HG02870 (cell line): ENCODE measurements at regions not wholly inside any gene's neighbourhood (a gene's known extent, or its start where the extent isn't known, plus 50 kb on each side); places are given as distances from the start of the nearest gene placed in this dataset.
"Not testable (repeated sequence)": the region's sequence is repeated elsewhere in the genome, so short reads cannot be mapped to it uniquely, and the experiment has no call there.

ENCODE experiments used
- ATAC-seq: cut with Tn5 transposase; IDR thresholded peaks from one replicate; pipeline ENCODE4 v1.9.1; 2021; ENCODE audit warnings: mild to moderate bottlenecking, moderate library complexity; ENCODE audit not compliant: unreplicated experiment

GRCh38 chr9:82757924-82758323 lies 305.0 kb downstream of the RASEF start:
- no peak for ATAC-seq

DNA sequence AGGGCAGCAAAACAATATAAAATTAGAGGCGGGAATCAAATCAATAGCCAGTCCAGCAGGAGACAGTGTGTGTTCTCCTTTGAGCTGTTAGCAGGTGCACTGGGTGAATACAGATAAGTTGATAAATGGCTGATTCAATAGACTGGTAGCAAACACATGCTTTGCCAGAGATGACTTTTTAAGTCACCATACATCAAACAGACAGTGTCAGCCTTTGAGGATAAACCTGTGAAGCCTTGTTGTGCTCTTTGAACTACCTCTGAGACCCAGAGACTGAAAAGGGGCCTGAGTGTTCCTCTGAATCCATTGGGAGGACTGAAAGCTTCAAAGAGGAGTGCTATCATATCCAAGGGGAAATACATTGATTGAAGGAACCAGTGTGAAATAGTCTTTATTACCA lies 301.9 kb downstream of the RASEF start:
- ATAC-seq: no peak

DNA sequence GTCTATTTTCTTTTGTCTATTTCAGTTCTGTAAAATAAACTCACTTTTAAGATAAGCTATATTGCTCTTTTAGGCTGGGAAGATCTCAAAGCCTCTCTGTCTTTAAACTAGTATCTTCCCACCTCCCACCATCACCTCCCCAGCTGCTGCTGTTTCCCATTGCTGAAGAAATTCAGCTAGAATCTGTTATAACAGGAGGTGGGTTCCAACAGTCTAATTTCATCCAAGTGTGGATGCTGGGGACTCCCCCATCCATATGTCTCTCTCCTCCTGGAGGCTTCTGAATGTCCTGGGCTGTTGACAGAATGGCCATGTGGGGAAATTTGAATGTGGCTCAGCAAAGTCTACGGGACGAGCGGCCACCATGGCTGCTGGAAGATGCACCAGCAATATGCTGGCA lies 301.0 kb downstream of the RASEF start:
- ATAC-seq: no peak

- no peak for ATAC-seq
These were observed 299.3 kb downstream of the RASEF start for GRCh38 chr9:82763656-82764055.

GRCh38 chr9:82764061-82764668 lies 298.8 kb downstream of the RASEF start:
- ATAC-seq: no peak

- not testable (repeated sequence) for ATAC-seq
These were observed 288.2 kb downstream of the RASEF start for GRCh38 chr9:82774707-82775231.

DNA sequence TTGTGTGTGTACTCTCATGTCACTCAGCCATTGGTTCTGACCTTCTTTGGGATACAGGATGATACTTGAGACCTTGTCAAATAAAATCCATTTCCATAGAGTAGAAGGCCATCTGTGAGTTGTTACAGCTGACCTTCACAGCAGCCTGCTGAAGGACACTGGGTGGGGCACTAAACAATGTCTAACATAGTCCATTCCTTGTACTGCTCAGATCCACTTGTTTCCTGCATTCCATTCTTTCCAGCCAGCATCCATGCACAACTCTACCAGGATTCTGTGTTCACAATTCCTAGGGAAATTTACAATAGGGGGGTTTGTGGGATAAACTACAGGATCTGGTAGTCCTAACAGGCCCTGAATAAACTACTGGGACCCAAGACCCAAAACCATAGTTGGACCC lies 286.4 kb downstream of the RASEF start:
- no peak for ATAC-seq

- no peak for ATAC-seq
These were observed 285.6 kb downstream of the RASEF start for GRCh38 chr9:82777366-82777765.

DNA sequence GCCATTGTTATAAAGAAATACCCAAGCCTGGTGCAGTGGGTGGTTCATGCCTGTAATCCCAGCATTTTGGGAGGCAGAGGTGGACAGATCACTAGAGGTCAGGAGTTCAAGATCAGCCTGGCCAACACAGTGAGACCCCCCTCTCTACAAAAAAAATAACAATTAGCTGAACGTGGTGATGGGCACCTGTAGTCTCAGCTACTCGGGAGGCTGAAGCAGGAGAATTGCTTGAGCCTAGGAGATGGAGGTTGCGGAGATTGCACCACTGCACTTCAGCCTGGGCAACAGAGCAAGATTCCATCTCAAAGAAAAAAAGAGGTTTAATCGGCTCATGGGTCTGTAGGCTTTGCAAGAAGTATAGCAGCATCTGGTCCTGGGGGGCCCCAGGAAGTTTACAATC lies 284.0 kb downstream of the RASEF start:
- not testable (repeated sequence) for ATAC-seq

GRCh38 chr9:82780017-82780416 lies 282.9 kb downstream of the RASEF start:
- ATAC-seq: no peak

- ATAC-seq: no peak
These were observed 281.0 kb downstream of the RASEF start for GRCh38 chr9:82781921-82782392.

DNA sequence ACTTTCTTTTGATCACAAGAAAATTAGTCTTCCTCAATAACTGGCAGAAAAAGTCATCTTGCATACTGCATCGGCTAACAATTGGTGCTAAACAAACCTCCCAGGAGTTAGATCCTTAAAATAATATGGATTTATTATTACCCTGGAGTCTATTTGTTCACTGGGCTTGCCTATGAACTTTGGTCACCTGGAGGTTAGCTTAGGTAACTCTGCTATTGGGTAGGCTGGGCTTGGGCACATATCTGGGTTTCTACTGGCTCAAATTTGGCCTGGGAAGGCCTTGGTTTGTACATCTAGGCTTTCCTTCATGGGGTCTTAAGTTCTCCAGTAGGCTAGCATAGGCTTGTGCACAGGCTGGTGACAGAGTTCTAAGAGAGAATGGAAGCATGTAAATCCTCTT lies 279.9 kb downstream of the RASEF start:
- no peak for ATAC-seq

DNA sequence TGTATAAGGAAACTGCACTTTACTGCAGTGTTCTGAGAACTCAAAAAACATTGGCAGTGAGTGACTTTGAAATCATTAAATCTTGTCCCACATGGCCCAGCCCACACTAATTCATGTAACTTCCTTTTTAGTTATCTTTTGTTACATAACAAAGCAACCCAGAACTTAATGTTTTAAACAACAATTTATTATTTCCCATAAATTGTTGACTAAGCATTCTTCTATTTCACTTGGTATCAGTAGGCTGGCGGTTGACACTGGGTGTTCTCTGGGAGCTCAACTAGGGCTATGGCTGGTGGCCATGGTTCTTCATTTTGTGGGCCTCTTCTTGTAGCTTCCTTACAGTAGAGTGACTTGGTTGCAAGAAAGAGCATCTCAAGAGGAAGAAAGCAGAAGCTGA lies 278.4 kb downstream of the RASEF start:
- no peak for ATAC-seq

GRCh38 chr9:82789155-82789824 lies 273.7 kb downstream of the RASEF start:
- ATAC-seq: no peak

DNA sequence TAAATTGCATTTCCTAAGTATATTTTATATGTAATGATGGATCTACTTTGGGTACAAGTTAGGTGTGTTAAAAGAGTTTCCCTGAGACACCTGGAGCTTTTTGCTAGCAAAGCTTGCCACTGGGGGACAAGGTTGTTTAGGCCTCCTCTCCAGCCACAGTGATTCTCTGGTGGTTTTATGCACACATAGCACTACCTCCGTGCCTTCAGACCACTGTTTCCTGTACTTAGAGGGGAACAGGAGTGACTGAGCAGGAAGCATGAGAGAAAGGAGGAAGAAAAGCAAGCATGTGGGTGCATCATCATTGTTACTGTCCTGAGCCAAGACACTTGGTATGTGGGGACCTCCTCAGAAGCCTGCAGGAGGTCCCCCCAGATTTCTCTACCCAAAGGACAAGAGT lies 272.1 kb downstream of the RASEF start:
- ATAC-seq: no peak

GRCh38 chr9:82791692-82792091 lies 271.2 kb downstream of the RASEF start:
- no peak for ATAC-seq

DNA sequence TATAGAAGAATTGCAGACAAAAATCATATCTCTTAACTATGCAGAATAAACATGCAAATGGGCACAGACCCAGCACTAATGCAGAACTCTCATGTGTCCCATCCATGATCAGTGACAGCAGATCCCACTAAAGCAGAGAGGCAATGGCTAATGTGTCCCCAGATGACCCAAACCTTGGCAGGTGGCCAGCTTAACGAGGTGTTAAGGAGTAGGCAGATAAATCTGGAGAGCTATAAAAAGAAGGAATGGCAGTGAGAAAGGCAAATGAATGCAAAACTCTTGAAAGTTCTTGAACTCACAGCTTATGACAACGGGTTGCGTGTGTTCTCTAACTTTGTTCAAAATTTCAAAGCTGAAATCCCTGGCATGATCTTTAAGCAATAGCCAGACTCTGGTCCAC lies 265.4 kb downstream of the RASEF start:
- no peak for ATAC-seq

- no peak for ATAC-seq
These were observed 263.7 kb downstream of the RASEF start for GRCh38 chr9:82799286-82799685.

GRCh38 chr9:82805027-82805426 lies 257.9 kb downstream of the RASEF start:
- no peak for ATAC-seq

DNA sequence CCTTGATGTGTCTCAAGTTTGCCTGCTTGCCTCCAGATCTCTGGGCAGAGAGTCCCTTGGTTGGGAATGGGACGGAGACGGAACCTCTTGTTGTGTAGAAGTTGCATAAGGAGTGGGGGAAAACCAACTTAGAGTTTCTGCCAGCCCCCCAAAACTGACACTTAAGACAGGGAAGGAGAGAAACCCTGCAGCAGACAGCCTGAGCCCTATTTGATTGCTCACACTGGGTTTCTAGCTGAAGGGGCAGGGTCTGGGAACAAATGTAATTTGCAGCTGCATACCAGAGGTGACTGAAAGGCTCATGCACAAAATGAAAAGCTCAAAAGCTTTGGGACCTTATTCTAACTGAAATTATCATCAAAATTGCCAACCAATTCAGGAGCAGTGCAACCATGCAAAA lies 254.5 kb downstream of the RASEF start:
- ATAC-seq: no peak

DNA sequence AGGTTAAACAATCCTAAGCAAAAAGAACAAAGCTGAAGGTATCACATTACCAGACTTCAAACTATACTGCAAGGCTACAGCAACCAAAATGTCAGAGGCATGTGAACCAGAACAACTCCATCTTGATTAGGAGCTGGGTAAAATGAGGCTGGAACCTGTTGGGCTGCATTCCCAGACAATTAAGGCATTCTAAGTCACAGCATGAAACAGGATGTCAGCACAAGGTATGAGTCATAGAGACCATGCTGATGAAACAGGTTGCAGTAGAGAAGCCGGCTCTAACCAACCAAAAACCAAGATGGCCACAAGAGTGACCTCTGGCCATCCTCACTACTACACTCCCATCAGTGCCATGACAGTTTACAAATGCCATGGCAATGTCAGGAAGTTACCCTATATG lies 252.0 kb downstream of the RASEF start:
- ATAC-seq: no peak

DNA sequence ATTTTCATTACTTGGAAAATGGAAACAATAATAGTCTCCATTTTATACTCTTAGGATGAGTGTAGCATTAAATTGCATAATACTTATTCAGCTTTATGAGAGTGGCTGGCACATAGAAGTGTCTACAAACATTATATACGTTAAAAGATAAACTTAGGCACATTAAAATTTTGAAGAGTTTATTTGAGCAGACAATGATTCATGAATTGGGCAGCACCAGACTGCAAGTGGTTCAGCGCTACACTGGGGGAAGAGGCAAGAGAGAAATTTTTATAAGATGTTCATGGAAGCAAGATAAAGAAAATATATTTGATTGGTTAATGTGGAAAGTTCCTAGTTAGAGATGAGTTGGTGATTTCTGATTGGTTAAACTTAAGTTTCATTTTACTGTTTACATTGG lies 243.7 kb downstream of the RASEF start:
- ATAC-seq: no peak

GRCh38 chr9:82820186-82820585 lies 242.8 kb downstream of the RASEF start:
- ATAC-seq: no peak
